Panc1 (cell line): ENCODE measurements at regions not wholly inside any gene's neighbourhood (a gene's known extent, or its start where the extent isn't known, plus 50 kb on each side); places are given as distances from the start of the nearest gene placed in this dataset.

Experiments
- POLR2AphosphoS5 ChIP-seq: IDR thresholded peaks from 2 replicates; pipeline ENCODE4 v1.6.1; 2012; ENCODE audit warnings: mild to moderate bottlenecking, low read depth, low read length, moderate library complexity
- REST ChIP-seq, 2 experiments: IDR thresholded peaks; 2 replicates each; pipeline ENCODE4 v1.6.1; 2011 to 2012; ENCODE audit warnings: low read depth in 2 of 2, control low read depth in 1 of 2, low read length in 1 of 2, mild to moderate bottlenecking in 1 of 2, moderate library complexity in 1 of 2; ENCODE audit not compliant: insufficient read depth in 1 of 2
- TF ChIP-seq, protein P1 (sequence below): fragments of 450-650 bp; IDR thresholded peaks from 2 replicates; pipeline ENCODE4 v1.5.1; 2017; ENCODE audit warnings: mild to moderate bottlenecking

GRCh38 chr1:78797108-78797781, 147.6 kb downstream of the IFI44 start:
- TF ChIP-seq, protein P1, sequence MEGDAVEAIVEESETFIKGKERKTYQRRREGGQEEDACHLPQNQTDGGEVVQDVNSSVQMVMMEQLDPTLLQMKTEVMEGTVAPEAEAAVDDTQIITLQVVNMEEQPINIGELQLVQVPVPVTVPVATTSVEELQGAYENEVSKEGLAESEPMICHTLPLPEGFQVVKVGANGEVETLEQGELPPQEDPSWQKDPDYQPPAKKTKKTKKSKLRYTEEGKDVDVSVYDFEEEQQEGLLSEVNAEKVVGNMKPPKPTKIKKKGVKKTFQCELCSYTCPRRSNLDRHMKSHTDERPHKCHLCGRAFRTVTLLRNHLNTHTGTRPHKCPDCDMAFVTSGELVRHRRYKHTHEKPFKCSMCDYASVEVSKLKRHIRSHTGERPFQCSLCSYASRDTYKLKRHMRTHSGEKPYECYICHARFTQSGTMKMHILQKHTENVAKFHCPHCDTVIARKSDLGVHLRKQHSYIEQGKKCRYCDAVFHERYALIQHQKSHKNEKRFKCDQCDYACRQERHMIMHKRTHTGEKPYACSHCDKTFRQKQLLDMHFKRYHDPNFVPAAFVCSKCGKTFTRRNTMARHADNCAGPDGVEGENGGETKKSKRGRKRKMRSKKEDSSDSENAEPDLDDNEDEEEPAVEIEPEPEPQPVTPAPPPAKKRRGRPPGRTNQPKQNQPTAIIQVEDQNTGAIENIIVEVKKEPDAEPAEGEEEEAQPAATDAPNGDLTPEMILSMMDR, result no peak
- TF ChIP-seq POLR2AphosphoS5 (no peak), REST (IDR thresholded peaks at IDR 0.05; ENCODE audit: insufficient read depth in 1 of 2, low read depth in 2 of 2, low read length in 1 of 2) (no peak)
